K562 (cell line): ENCODE measurements at regions not wholly inside any gene's neighbourhood (a gene's known extent, or its start where the extent isn't known, plus 50 kb on each side); places are given as distances from the start of the nearest gene placed in this dataset.
A peak's percentile ranks its signal among the peaks of the same experiment; 100 is the strongest.

Experiments used
- ATAC-seq: fragments of 200-7000 bp; cut with Tn5 transposase; 3 replicates; pipeline ENCODE4 v1.9.1; 2020; ENCODE audit warnings: moderate library complexity
- BruUV-seq: library from RNA; stranded (reverse); fragments of 400-500 nt; replicated peaks from 2 replicates; lab custom pipeline; 2021; lab: Mats Ljungman, UMichigan
- CTCF ChIA-PET: fragments of 300-600 bp; formaldehyde crosslinking; extraction: SDS; loops from one replicate; lab custom pipeline; 2021; ENCODE audit warnings: low intra/inter-chr PET ratio; lab: Yijun Ruan, JAX
- POLR2A ChIA-PET: fragments of 300-600, 350-650 bp; sonication (Branson Sonifier 250); formaldehyde crosslinking; extraction: SDS; loops from one replicate; lab custom pipeline; 2021; ENCODE audit warnings: antibody characterized with exemption, inconsistent platforms; lab: Yijun Ruan, JAX
- DNase-seq, 4 experiments: peaks; one replicate each; pipeline versions ENCODE4 v3.0.0 to v3.0.0-alpha.2; 2011 to 2018; ENCODE audit warnings: low spot score in 3 of 4, mixed read lengths in 3 of 4; ENCODE audit errors: extremely low read depth in 1 of 4
- FAIRE-seq: peaks from 2 replicates; lab custom pipeline; 2011; peaks lifted over from hg19 to GRCh38; lab: Jason Lieb, UNC
- H2AFZ ChIP-seq: 2 replicates; pipeline ENCODE4 v1.6.0; 2011; ENCODE audit warnings: low read depth, low read length, control low read depth, inconsistent platforms
- H3K27ac ChIP-seq: fragments of 200-600 bp; 3 replicates; pipeline ENCODE4 v1.8.0; 2011; ENCODE audit warnings: low read depth, mild to moderate bottlenecking, control low read depth, inconsistent platforms, low read length, moderate library complexity, mixed read lengths; ENCODE audit errors: extremely low read depth
- H3K27me3 ChIP-seq, 2 experiments: fragments of 300-600 bp in 1 of 2; 2 replicates in 1 of 2; 3 replicates in 1 of 2; pipeline versions ENCODE4 v1.6.0 to v1.8.0; 2011; ENCODE audit warnings: inconsistent platforms in 2 of 2, low read length in 2 of 2, mild to moderate bottlenecking in 1 of 2, mixed read lengths in 1 of 2, moderate library complexity in 1 of 2; ENCODE audit not compliant: control insufficient read depth in 2 of 2, insufficient read depth in 2 of 2
- H3K36me3 ChIP-seq: fragments of 300-600 bp; 3 replicates; pipeline ENCODE4 v1.8.0; 2011; ENCODE audit warnings: mild to moderate bottlenecking, low read length, inconsistent platforms; ENCODE audit not compliant: control insufficient read depth, insufficient read depth
- H3K4me1 ChIP-seq, 2 experiments: fragments of 200-600 bp in 1 of 2; replicated peaks in 1 of 2; 2 replicates in 1 of 2; 3 replicates in 1 of 2; pipeline versions ENCODE4 v1.5.1 to v1.8.0; 2011; ENCODE audit warnings: inconsistent platforms in 2 of 2, low read length in 2 of 2, mild to moderate bottlenecking in 1 of 2, mixed read lengths in 1 of 2, moderate library complexity in 1 of 2; ENCODE audit not compliant: control insufficient read depth in 2 of 2, insufficient read depth in 2 of 2
- H3K4me2 ChIP-seq: 2 replicates; pipeline ENCODE4 v1.6.1; 2011; ENCODE audit warnings: low read length, control low read depth, inconsistent platforms, mixed read lengths; ENCODE audit not compliant: insufficient read depth
- H3K4me3 ChIP-seq: fragments of 200-600 bp; sonication (generic), shearing (Covaris generic); 2 replicates; pipeline ENCODE4 v1.5.1; 2016; ENCODE audit warnings: control low read depth, inconsistent platforms
- H3K79me2 ChIP-seq: fragments of 200-600 bp; 3 replicates; pipeline ENCODE4 v1.8.0; 2011; ENCODE audit warnings: low read length, inconsistent platforms; ENCODE audit not compliant: control insufficient read depth, insufficient read depth
- H3K9ac ChIP-seq, 2 experiments: 2 replicates each; pipeline versions ENCODE4 v1.6.0 to v1.6.1; 2011; ENCODE audit warnings: low read depth in 2 of 2, low read length in 2 of 2, control low read depth in 1 of 2, inconsistent platforms in 1 of 2, mild to moderate bottlenecking in 1 of 2, mixed read lengths in 1 of 2; ENCODE audit not compliant: insufficient read depth in 1 of 2
- H3K9me1 ChIP-seq: one replicate; pipeline ENCODE4 v1.6.0; 2011; ENCODE audit warnings: inconsistent platforms, mild to moderate bottlenecking, low read length, moderate library complexity; ENCODE audit not compliant: control insufficient read depth, insufficient read depth
- H3K9me3 ChIP-seq: replicated peaks from 2 replicates; pipeline ENCODE4 v1.5.1; 2011; ENCODE audit warnings: low read depth, low read length, inconsistent platforms; ENCODE audit not compliant: control insufficient read depth, insufficient read depth
- H4K20me1 ChIP-seq: replicated peaks from 2 replicates; pipeline ENCODE4 v1.6.1; 2011; ENCODE audit warnings: low read length, inconsistent platforms, mixed read lengths; ENCODE audit not compliant: control insufficient read depth, insufficient read depth
- C11orf30 ChIP-seq: fragments of 450-650 bp; IDR thresholded peaks from 2 replicates; pipeline ENCODE4 v1.6.1; 2016; ENCODE audit warnings: low read depth, mild to moderate bottlenecking
- CHD7 ChIP-seq: fragments of 200-600 bp; sonication (generic); IDR thresholded peaks from one replicate; pipeline ENCODE4 v1.6.1; 2012; ENCODE audit warnings: mild to moderate bottlenecking, low read depth, low read length, inconsistent platforms
- GTF2A2 ChIP-seq: IDR thresholded peaks from 2 replicates; pipeline ENCODE4 v1.6.1; 2016; ENCODE audit warnings: mild to moderate bottlenecking, missing genetic modification characterization, missing compliant biosample characterization
- HDAC3 ChIP-seq: fragments of 450-650 bp; IDR thresholded peaks from 2 replicates; pipeline ENCODE4 v1.6.1; 2018; ENCODE audit warnings: borderline replicate concordance, mild to moderate bottlenecking, moderate library complexity; ENCODE audit not compliant: partially characterized antibody
- NCOR1 ChIP-seq: fragments of 450-650 bp; IDR thresholded peaks from 2 replicates; pipeline ENCODE4 v1.6.1; 2016; ENCODE audit warnings: mild to moderate bottlenecking, moderate library complexity
- USF2 ChIP-seq: sonication (generic); formaldehyde crosslinking; IDR thresholded peaks from 2 replicates; pipeline ENCODE4 v1.5.0; 2020; ENCODE audit warnings: missing genetic modification reagents
- XRCC3 ChIP-seq: fragments of 450-650 bp; IDR thresholded peaks from 2 replicates; pipeline ENCODE4 v1.6.1; 2017; ENCODE audit warnings: mild to moderate bottlenecking, moderate library complexity
- ZNF316 ChIP-seq: fragments of 450-650 bp; IDR thresholded peaks from 2 replicates; pipeline ENCODE4 v1.6.1; 2016
- ZNF830 ChIP-seq: fragments of 250-450 bp; sonication (Bioruptor Pico); IDR thresholded peaks from 2 replicates; pipeline ENCODE4 v1.5.0; 2021; ENCODE audit warnings: mild to moderate bottlenecking
- WGBS: fragments of 100-300 bp; shearing (Covaris generic); methylation state at CpG from one replicate; pipeline ENCODE4 v1.1.6; 2016; ENCODE audit warnings: low coverage, mixed read lengths; ENCODE audit not compliant: insufficient coverage; ENCODE audit errors: missing lambda C conversion rate; 5-methylcytosine and 5-hydroxymethylcytosine counted together
- in situ Hi-C: fragments of 300-500 bp; cut with MboI; formaldehyde crosslinking; loops from 4 replicates; pipeline ENCODE4 v1.15.0; 2018; ENCODE audit warnings: inconsistent platforms, mixed read lengths
- intact Hi-C: fragments of 100-400 bp; cut with micrococcal nuclease; formaldehyde crosslinking; loops from 2 replicates; pipeline ENCODE4 v1.14.2; 2022

DNA sequence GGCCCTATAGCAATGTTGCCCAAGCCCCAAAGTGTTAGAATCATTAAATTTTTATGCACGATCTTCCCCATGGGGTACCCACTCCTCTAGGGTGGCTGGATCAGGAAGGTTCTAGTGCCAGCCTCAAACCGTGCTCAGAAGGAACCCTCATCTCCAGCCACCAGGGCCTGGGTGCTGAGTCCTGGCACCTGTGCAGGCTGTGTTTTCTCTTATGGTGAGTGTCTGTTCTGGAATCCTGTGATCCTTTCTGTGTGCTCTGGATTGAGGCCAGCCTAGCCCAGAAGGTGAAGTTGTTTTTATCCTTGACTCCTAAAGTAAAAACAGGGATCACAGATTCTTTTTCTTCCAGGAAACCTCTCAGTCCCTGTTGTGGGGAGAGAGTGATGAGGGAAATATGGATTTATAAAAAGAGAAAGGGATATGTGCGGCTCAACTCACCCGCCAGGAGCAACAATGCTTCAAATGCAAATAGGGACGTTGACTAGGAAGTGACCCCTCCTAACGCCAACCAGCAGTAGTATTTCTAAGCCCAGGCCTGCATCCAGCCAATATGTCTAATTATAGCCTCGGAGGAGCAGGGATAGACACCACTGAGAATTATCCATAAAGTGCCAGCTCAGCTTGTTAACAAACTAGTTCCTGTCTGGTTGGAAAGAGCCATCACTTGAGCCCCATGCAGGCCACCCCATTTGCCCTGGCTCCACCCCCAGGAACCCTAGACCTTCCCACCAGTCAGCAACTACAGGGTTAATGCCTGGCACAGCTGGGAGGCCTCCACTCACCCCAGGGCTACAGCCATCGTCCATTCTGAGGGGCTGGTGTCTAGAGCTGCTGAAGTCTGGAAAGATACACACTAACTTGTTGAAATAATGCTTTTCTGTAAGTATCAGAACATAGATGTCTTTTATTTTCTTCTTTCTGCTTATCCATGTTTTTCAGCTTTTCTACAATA lies 513.5 kb upstream of the PROK2 start:
- intact Hi-C loops = no loop called here
- Histone ChIP-seq H3K27ac (no peak overlapping the region), H3K4me3 (no peak overlapping the region), H2AFZ (no peak overlapping the region), H3K4me2 (no peak overlapping the region), H3K9ac (no peak overlapping the region), H3K79me2 (no peaks in the 10 kb centered on the region), H3K9me1 (no peaks in the 10 kb centered on the region), H3K9me3 (no peaks in the 10 kb centered on the region), H3K36me3 (no peaks in the 10 kb centered on the region), H4K20me1 (no peaks in the 10 kb centered on the region), H3K4me1 (peaks cover 0 to 3% of the 10 kb centered on the region in 2 experiments; a peak in 4 of 5 replicates), H3K27me3 (no peaks in the 10 kb centered on the region)
- no peak for DNase-seq
- ATAC-seq = no peak
- WGBS = 55% methylated on average over 8 of the region's 8 CpGs
- POLR2A ChIA-PET = interaction anchor here (1.7 kb wide), 1 partner anchor 9 kb away, joined by 4 read pairs; no protein-coding TSS in a partner anchor
- in situ Hi-C loops = no loop called here
- no peak for FAIRE-seq
- no TSS peak for BruUV-seq
- CTCF ChIA-PET = no interaction called here
- TF ChIP-seq NCOR1 = no peak
- no peak for TF ChIP-seq USF2 (CRISPR knock-in tag)
- TF ChIP-seq XRCC3 = no peak
- no peak for TF ChIP-seq HDAC3
- peak; percentile 50 for TF ChIP-seq ZNF316
- no peak for TF ChIP-seq CHD7
- TF ChIP-seq GTF2A2 (tag) = no peak
- TF ChIP-seq C11orf30 = 0 out of 2 replicates have a peak, but pooled peaks have one; percentile 7
- TF ChIP-seq ZNF830 (CRISPR knock-in tag) = no peak
